ENCODE measurements at regions not wholly inside any gene's neighbourhood (a gene's known extent, or its start where the extent isn't known, plus 50 kb on each side); places are given as distances from the start of the nearest gene placed in this dataset.

DNA sequence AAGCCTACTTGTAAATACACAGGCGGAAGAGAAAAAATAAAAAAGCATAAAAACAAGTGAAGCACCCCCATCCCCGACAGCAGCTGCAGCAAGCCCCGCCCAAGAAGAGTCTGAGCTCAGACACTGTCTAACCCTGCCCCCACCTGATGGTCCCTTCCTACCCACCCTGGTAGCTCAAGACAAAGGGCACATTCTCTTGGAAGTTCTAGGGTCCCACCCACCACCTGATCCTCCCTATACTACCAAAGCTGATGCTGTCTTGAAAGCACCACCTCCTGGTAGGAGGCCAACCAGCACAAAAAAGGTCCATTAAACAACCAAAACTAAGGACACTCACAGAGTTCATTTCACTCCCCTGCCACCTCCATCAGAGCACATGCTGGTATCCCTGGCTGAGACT, 308.2 kb downstream of the KLHL13 start:
- DNase-seq (ENCODE audit: low read depth) = no peak
- TF ChIP-seq, protein P1, sequence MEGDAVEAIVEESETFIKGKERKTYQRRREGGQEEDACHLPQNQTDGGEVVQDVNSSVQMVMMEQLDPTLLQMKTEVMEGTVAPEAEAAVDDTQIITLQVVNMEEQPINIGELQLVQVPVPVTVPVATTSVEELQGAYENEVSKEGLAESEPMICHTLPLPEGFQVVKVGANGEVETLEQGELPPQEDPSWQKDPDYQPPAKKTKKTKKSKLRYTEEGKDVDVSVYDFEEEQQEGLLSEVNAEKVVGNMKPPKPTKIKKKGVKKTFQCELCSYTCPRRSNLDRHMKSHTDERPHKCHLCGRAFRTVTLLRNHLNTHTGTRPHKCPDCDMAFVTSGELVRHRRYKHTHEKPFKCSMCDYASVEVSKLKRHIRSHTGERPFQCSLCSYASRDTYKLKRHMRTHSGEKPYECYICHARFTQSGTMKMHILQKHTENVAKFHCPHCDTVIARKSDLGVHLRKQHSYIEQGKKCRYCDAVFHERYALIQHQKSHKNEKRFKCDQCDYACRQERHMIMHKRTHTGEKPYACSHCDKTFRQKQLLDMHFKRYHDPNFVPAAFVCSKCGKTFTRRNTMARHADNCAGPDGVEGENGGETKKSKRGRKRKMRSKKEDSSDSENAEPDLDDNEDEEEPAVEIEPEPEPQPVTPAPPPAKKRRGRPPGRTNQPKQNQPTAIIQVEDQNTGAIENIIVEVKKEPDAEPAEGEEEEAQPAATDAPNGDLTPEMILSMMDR (conservative IDR thresholded peaks at IDR 0.05; ENCODE audit: control insufficient read depth, insufficient read depth, low read depth, low read length) = no peak
- H3K4me3 ChIP-seq (ENCODE audit: control insufficient read depth, low read depth, low read length) = no peak overlapping the region

DNA sequence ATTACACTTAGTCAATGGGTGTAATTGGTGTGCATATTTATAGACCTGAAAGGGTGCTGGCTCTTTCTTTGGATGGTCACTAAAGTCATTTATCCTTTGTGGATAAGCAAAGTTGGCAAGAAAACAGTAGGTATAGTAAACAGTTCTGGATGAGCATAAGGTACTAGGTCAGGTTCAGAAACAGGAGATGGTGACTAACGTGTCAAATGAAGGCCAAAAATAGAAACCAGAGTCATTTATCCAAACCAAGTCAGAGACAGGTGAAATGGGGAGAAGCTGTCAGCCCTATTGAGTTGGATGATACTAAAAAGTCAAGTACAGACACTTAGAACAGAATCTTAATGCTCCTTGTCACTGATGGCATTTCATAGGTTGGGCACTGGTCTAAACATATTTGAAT, 313.1 kb downstream of the KLHL13 start:
- TF ChIP-seq, protein P1 (conservative IDR thresholded peaks at IDR 0.05; ENCODE audit: control insufficient read depth, insufficient read depth, low read depth, low read length) = no peak
- no peak for DNase-seq (ENCODE audit: low read depth)
- H3K4me3 ChIP-seq (ENCODE audit: control insufficient read depth, low read depth, low read length) = no peak overlapping the region

DNA sequence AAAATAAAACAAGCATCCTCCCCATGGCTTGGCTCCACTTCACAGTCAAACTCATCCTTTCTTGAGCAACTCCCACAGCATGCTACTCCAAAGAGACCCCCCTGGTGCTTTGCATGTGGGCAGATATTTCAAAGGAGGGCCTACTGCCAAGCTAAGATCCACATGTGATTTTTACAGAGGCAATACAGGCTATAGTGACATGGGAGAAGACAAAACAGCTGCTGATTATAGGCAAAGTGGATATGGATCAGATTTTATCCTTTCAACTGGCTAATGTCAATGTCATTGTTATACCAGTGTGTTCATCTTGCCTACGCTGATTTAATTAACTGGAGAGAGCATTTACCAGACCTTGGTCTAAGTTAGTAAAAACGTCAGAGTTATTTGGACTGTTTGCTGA, 328.3 kb downstream of the KLHL13 start:
- DNase-seq (ENCODE audit: low read depth) = no peak
- H3K4me3 ChIP-seq (ENCODE audit: control insufficient read depth, low read depth, low read length) = no peak overlapping the region
- TF ChIP-seq, protein P1 (conservative IDR thresholded peaks at IDR 0.05; ENCODE audit: control insufficient read depth, insufficient read depth, low read depth, low read length) = no peak

DNA sequence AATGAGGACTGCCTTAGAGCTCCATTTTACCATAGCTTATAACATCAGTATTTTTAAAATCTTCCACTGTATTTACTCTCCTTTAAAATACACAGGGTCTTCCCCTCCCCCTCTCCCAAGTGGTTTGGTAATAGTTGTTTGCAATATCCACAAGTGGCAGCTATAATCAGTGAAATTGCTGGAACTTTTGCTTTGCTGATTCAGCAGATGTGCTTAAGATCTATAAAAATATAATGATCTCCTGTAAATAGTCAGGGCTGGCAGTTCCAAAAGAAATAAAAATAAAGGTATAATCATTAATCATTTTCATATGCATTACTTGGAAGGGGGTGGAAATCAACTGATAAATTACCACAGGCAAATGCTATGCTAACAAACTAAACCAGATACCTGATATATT, 345.2 kb downstream of the KLHL13 start:
- no peak overlapping the region for H3K4me3 ChIP-seq (ENCODE audit: control insufficient read depth, low read depth, low read length)
- TF ChIP-seq, protein P1 (conservative IDR thresholded peaks at IDR 0.05; ENCODE audit: control insufficient read depth, insufficient read depth, low read depth, low read length) = no peak

DNA sequence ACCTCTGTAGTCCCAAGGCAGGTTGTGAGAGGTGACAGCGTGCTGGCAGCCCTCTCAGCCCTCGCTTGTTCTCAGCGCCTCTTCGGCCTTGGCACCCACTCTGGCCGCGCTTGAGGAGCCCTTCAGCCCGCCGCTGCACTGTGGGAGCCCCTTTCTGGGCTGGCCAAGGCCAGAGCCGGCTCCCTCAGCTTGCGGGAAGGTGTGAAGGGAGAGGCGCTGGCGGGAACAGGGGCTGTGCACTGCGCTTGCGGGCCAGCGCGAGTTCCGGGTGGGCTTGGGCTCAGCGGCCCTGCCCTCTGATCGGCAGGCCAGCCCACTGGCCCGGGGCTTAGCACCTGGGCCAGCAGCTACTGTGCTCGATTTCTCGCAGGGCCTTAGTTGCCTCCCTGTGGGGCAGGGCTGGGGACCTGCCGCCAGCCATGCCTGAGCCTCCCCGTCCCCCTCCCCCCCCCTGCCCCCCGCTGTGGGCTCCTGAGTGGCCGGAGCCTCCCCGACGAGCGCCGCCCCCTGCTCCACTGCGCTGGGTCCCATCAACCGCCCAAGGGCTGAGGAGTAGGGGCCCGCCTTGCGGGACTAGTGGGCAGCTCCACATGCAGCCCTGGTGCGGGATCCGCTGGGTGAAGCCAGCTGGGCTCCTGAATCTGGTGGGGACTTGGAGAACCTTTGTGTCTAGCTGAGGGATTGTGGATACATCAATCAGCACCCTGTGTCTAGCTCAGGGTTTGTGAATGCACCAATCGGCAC, 347.6 kb downstream of the KLHL13 start:
- no peak overlapping the region for H3K4me3 ChIP-seq (ENCODE audit: control insufficient read depth, low read depth, low read length)
- no peak for DNase-seq (ENCODE audit: low read depth)

More for the DNA sequence above, 345.2 kb downstream of the KLHL13 start:
- DNase-seq (ENCODE audit: low read depth) = no peak

DNA sequence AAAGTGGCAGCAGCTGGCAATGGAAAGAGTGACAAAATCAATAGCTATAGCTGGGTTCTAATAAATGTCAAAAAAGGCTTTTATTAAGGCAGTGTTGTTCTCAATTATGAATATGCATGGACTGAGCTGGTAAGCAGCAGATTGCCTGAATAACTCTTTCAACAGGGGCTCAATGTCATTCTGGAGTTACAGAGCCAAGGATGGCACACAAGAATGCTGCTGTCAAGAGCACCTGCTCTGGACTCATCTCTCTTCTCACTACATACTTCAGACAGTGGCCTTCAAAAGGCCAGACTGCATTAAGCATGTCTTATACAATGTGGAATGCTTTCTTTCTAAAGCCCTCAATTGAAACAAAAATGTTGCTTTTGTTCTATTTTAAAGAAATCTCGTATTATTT, 351.4 kb downstream of the KLHL13 start:
- TF ChIP-seq, protein P1 (conservative IDR thresholded peaks at IDR 0.05; ENCODE audit: control insufficient read depth, insufficient read depth, low read depth, low read length) = no peak
- no peak overlapping the region for H3K4me3 ChIP-seq (ENCODE audit: control insufficient read depth, low read depth, low read length)
- DNase-seq (ENCODE audit: low read depth) = no peak

More for the DNA sequence above, 347.6 kb downstream of the KLHL13 start:
- TF ChIP-seq, protein P1 (conservative IDR thresholded peaks at IDR 0.05; ENCODE audit: control insufficient read depth, insufficient read depth, low read depth, low read length) = no peak

Data from fibroblast of mammary gland (primary cell).